ENCODE measurements at regions not wholly inside any gene's neighbourhood (a gene's known extent, or its start where the extent isn't known, plus 50 kb on each side); places are given as distances from the start of the nearest gene placed in this dataset.

DNA sequence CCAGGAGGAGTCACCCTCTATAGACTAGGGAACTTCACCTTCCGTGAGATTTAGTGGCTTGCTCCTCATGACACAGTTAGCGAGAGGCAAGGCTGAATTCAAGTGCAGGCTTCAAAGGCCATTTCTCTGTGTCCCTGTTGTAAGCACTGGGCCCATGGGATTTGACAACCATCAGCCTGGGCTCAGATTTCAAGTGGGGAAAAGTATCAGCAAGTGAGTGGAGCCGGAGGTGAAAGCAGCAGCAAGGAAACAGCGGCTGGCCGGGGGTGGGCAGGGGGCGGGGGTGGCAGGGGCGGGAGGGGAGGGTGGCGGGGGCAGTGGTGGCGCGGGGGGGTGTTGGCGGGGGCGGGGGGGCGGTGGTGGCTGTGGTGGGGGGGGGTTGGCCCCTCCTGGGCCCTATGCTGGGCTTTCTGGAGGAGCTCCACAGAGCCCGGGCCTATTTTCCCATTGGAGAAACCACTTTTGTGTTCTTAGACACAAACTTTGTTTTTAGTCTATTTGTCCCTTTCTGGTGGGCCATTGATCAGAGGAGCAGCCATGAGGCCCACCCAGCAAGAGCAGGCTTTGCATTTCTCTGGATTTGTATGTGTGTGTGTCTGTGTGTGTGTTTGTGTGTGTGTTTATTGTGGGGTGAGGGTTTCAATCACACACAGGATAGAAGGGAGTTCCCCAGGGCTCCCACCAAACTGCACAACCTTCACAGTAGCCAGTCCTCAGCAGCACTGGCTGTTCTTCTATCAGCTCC lies 165.4 kb upstream of the RAI14 start:
- DNase-seq, result no peak
- in situ Hi-C loops (cut with HindIII; ENCODE audit: low pct_ligation_motif_present, low pct_unique_long_range_greater_than_20kb, low sequenced_read_pairs), result no loop called here

DNA sequence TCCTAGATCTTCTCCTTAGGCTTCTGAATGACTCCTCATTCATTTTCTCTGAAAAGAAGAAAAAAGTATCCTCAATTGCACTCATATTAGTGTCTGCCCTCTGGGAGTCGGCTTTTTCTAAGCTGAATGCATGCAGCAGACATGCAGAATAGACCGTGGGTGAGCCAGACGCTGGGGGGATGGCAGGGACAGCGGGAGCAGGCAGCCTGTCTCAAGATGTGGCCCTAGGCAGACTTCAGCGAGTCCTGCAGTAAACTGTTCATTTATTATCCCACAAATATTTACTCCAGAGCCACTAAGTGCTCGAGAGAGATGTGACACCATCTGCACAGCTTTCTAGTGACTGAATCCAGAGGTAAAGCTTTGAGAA lies 164.9 kb upstream of the RAI14 start:
- in situ Hi-C loops (cut with HindIII; ENCODE audit: low pct_ligation_motif_present, low pct_unique_long_range_greater_than_20kb, low sequenced_read_pairs), result no loop called here
- no peak for DNase-seq

DNA sequence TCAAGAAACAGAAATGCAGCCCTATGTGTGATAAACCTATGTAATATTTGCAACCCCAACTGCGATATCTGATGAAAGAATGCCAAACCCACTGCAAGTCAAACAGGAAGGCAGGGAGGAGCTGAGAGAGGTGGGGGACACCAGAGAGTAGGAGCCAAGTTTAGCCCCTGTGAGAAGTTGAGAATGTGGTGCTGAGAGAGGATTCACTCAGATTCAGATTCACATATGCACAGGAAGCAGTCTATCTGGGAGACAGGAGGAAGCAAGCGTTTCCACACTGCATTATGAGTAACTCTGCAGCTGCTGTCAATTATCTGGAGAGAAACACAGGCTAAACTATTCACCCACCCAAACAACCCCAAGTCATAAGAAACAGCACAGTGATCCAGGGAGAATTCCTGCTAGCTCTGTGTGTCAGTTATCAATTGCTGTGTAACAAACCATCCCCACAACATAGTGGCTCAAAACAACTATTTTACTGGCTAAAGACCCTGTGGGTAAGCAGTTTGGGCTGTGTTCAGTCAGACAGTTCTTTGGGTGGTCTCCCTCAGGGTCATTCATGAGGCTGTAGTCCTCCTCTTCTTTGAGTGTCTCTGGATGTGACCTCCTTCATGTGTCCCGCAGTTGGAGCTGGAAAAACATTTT lies 161.9 kb upstream of the RAI14 start:
- DNase-seq, result no peak
- in situ Hi-C loops (cut with HindIII; ENCODE audit: low pct_ligation_motif_present, low pct_unique_long_range_greater_than_20kb, low sequenced_read_pairs), result no loop called here

DNA sequence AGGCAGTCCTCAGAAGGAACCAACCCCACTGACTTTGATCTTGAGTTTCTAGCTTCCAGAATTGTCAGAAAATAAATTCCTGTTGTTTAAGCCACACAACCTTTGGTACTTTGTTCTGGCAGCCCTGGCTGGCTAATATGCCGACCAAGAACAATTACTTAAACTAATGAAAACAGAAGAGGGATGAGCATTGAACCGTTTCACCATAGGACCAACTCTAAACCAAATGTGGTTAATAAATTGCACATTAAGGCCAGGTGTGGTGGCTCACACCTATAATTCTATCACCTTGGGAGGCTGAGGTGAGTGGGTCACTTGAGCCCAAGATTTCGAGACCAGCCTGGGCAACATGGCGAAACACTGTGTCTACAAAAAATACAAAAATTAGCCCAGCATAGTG lies 160.9 kb upstream of the RAI14 start:
- in situ Hi-C loops (cut with HindIII; ENCODE audit: low pct_ligation_motif_present, low pct_unique_long_range_greater_than_20kb, low sequenced_read_pairs), result no loop called here
- DNase-seq, result no peak

DNA sequence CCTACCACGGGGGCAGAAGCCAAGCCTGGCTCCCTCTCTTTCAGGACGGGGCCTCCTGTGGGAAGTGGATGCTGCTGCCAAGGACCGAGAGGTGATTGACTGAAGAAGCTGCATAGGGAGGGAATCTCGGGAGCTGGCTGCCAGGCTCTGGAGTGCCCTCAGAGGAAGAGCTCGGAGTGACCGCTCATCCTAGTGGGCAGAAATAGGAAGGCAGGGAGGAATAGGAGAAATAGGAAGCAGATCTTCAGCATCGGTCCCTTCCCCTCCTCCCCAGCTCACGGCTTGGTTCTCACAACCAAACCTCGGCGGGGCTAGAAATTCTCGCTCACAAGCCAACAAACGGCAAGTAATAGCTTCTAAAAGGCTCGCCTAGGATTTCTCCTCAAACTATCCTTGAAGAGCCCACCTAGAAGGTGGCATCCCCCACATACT lies 159.9 kb upstream of the RAI14 start:
- DNase-seq, result no peak
- in situ Hi-C loops (cut with HindIII; ENCODE audit: low pct_ligation_motif_present, low pct_unique_long_range_greater_than_20kb, low sequenced_read_pairs), result no loop called here

DNA sequence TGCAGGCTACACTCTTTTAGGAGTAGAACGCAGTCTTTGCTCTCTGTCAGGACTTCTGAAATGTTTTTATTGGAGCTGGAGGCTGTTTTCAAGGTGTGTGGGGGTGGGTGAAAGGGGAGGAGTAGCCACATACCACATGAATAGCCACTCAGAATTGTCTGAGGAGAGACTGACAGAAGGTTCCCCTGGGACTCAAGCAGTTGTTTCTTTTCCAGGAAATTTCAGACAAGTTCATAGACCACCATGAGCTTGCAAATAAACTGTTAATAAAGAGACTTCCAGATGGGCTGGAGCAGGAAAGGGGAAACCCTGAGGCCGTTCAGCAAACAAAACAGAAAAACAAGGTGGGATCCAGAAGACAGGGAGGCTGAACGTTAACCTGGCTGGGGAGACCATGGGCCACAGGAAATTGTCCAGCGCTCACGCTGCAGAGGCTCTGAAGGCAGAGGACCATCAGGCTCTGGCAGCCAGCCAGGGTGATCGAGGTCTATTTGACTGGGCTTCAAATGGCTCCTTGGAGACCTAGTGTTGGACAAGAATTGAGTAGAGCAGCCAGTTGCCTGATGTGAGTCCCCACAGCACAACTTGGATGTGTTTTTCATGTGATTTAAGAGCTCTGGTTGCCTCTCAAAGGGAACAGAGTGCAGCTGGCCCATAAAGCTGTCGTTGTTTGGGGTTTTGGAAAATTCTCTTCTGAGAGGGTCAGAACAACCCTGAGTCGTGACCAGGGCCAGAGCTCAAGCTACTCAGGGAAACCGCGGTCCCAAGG lies 159.2 kb upstream of the RAI14 start:
- in situ Hi-C loops (cut with HindIII; ENCODE audit: low pct_ligation_motif_present, low pct_unique_long_range_greater_than_20kb, low sequenced_read_pairs), result no loop called here
- no peak for DNase-seq

DNA sequence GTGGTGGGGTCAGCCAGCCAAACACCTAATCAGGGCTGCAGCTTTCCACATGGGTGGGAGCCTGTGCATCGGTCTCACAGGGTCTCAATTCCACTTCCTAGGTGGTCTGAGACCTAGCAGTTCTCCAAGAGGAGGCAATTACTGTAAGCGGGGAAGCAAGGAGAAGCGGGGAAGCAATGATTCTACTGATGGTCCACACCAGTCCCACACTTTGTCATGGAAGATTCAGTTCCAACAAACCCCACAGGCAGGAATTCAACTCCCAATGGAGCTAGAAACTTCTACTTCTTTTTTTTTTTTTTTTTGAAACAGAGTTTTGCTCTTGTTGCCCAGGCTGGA lies 158.7 kb upstream of the RAI14 start:
- in situ Hi-C loops (cut with HindIII; ENCODE audit: low pct_ligation_motif_present, low pct_unique_long_range_greater_than_20kb, low sequenced_read_pairs), result no loop called here
- DNase-seq, result no peak

DNA sequence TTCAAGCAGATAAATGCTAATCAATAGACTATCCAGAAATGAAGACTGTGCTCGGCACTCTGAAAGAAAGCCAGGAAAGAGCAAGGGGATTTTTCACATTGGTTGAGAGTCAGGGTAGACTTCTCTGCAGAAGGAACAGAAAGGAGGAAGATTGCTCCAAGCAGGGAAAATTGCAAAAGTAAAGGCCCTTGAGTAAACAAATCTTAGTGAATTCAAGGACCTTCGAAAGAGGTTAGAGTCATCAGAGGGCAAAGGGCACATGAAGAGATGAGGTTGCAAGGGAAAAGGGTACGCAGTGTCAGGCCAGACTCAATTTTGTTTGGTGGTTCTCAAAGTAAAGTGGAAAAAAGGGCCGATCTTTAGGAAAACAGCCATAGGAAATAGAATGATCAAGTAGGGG lies 157.6 kb upstream of the RAI14 start:
- DNase-seq, result no peak
- in situ Hi-C loops (cut with HindIII; ENCODE audit: low pct_ligation_motif_present, low pct_unique_long_range_greater_than_20kb, low sequenced_read_pairs), result no loop called here

DNA sequence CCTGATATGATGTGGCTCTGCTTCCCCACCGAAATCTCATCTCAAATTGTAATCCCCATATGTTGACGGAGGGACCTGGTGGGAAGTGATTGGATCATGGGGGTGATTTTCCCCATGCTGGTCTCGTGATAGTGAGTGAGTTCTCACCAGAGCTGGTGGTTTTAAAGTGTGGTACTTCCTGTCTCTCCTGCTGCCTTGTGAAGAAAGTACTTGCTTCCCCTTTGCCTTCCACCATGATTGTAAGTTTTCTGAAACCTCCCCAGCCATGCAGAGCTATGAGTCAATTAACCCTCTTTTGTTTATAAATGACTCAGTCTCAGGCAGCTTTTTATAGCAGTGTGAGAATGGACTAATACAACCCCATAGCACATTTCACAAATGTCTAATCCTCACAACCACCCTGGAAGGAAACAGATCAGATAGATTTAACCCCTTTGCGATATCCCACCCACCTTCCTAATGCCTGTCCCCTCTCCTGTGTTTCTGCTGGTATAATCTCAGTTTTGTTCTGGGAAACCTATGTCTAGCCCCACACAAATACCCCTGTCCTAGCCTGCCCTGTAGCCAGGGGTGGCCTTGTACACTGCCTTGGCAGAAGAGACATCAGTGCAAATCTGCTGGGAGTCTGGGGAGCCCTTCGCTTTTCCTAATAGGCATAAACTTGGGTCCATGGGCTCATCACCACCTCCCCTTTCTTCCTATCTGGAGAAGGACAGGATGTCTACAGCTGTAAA lies 157.0 kb upstream of the RAI14 start:
- in situ Hi-C loops (cut with HindIII; ENCODE audit: low pct_ligation_motif_present, low pct_unique_long_range_greater_than_20kb, low sequenced_read_pairs), result no loop called here
- peak; percentile 43 for DNase-seq

DNA sequence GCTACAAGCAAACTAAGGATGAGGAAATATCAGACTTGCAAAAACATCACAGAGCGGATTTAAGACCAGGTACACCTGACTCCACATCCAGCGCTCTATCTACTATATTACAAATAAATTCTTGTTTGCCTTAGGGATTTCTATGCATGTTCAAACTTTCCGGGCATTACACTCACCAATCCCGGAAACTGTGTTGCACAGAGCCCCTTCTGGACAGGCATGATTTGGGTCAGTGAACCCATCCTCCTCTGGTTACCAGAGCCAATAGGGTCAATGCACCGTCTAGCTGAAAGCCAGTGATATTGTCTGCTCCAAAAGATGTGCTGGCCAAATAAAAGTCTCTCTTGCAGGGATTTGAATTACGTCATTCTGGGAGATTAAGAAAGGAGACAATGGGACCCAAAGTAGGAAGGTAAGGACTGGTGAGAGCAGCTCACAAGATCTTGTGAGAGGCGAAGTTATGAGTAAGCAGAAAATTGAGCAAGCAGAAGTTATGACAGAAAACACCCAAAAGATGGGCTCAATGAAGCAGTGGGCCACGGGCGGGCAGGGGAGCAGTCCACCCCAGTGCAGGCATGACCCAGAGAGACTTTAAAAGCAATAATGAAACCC lies 155.8 kb upstream of the RAI14 start:
- in situ Hi-C loops (cut with HindIII; ENCODE audit: low pct_ligation_motif_present, low pct_unique_long_range_greater_than_20kb, low sequenced_read_pairs), result no loop called here
- DNase-seq, result no peak

DNA sequence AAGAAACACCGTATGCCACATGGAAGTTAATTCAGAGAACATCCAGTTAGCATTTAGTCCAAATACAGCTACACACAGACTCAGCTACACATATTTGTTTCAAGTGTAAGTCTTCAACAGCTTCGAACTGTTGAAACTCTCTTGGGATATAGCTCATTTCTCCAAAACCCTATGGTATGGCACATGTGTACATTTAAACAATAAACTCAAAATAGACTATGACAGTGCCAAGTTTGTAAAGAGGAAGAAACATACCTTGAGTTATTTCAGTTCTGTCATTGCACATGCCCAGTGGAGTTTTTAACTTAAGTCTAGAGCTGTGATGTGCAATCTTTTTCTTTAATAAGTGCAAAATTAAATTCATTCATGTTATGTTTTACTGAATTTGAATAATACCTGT lies 155.1 kb upstream of the RAI14 start:
- in situ Hi-C loops (cut with HindIII; ENCODE audit: low pct_ligation_motif_present, low pct_unique_long_range_greater_than_20kb, low sequenced_read_pairs), result no loop called here
- DNase-seq, result no peak

DNA sequence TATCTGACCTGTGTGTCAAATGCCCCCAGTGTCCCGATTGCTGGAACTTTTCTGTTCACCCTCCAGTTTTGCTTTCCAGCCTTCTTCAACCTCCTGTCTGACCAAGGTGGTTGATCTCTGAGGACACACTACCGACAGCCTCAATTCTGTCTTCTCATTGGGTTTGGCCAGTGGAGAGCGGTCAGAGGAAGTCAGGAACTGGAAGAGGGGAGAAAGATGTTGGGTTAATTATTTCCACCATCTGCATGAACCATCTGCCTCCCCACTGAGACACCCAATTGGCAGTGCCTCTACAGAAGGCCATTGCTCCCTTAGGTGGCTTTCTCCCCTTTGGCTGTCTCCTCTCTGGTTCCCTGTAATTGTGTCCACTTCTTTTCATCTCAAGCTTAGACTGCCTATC lies 154.3 kb upstream of the RAI14 start:
- in situ Hi-C loops (cut with HindIII; ENCODE audit: low pct_ligation_motif_present, low pct_unique_long_range_greater_than_20kb, low sequenced_read_pairs), result no loop called here
- DNase-seq, result peak; percentile 76

DNA sequence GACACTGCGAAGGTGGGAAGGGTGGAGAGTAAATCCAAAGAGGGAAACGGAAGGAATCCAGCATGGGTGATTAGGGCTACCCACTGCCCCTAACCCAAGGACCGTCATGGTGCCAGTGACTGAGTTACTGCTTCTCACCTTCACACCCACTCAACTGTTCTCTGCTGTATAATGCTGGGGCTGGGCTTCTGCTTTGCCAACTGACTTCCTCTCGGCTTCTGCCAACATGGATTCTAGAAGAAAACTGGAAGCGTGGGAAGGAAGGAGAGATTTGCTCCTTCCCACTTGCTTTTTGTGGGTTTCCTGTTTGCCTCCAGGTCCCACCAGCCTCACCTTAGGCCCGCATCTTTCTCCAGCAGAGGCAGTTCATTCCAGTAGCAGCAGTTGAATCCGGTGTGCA lies 153.5 kb upstream of the RAI14 start:
- in situ Hi-C loops (cut with HindIII; ENCODE audit: low pct_ligation_motif_present, low pct_unique_long_range_greater_than_20kb, low sequenced_read_pairs), result no loop called here
- no peak for DNase-seq

DNA sequence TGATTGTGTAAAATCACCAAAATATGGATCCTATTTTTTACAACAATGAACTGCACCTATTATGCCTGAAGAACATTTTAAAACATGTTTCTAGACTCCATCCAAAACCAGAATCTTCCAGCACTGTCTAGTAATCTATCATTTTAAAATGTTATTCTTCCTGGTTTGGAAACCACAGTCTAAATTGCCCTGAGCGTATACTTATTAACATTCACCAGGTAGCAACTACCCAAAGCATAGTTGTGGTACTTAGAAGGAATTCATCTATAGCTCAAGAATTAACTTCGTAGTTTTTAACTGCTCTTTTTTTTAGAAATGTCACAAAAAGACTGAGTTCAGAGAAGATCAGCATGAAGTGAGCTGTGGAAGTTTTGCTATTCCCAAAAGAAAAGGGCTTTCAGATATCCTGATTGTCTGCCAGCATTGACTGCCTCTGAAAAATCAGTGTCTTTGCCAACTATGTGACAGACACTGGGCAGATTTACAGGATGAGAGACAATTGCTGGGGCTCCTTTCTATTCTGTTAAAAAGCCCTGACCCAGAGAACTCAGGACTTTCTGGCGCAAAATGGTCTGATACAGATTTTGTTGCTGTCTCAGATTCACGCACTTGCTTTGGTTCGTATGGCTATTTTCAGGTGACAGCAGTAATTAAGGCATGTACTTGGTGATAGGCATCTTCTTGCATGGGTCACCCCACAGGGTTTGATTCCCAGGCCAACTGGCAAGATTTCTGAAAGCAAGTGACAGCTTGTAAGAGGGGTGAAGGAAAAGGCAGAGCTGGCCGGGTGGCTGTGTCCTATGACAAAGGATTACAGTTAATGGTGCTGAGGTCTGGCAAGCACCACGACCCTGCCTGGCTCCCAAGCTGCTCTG lies 152.5 kb upstream of the RAI14 start:
- in situ Hi-C loops (cut with HindIII; ENCODE audit: low pct_ligation_motif_present, low pct_unique_long_range_greater_than_20kb, low sequenced_read_pairs), result no loop called here

DNA sequence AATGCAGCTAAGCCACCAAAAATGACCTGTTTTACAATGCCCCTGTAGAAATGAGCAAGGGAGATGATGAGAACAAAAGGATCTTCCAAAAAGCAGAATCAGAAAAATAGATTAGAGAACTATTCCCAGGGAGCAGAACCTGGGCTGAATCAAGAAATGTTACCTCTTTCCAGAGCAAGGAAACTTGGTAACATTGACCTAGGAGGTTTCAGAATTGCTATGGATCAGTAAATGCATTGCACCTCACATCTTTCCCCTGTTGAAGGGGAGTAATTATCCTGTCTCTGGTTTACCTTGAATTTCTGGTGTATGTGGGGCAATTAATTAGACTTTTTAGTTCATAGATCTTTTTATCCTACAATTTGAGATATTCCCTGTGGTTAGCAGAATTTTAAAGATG lies 151.2 kb upstream of the RAI14 start:
- no peak for DNase-seq
- in situ Hi-C loops (cut with HindIII; ENCODE audit: low pct_ligation_motif_present, low pct_unique_long_range_greater_than_20kb, low sequenced_read_pairs), result no loop called here

More for the DNA sequence above, 152.5 kb upstream of the RAI14 start:
- no peak for DNase-seq

DNA sequence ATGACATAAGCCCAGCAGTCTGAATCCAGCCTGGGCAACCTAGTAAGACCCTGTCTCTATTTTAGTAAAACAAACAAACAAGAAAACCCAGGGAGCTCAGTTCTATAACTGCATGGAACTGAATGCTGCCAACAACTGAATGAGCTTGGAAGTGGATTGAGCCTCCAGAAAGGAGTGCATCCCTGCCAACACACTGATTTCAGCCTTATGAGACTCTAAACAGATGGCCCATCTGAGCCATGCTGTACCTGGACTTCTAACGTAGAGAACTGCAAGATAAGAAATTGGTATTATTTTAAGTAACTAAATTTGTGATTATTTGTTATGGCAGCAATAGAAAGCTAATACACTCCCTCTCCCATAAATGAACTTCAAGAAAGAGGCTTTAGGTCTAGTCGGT lies 150.4 kb upstream of the RAI14 start:
- no peak for DNase-seq

DNA sequence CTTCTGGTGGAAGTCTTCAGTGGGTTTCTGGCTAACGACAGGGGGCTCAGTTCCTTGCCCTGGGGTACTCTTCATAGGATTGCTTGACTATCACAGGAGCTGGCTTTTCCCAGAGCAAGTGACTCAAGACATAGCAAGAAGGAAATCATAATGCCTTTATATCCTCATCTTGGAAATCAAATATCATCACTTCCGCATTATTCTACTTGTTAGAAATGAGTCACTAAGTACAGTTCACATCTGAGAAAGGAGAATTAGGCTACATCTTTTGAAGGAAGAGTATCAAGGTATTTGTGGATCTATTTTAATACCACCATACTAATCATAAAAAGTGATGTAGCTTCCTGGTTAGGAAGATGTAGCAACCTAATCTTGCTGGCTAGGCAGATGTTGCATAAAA lies 148.2 kb upstream of the RAI14 start:
- no peak for DNase-seq
- in situ Hi-C loops (cut with HindIII; ENCODE audit: low pct_ligation_motif_present, low pct_unique_long_range_greater_than_20kb, low sequenced_read_pairs), result no loop called here

More for the DNA sequence above, 150.4 kb upstream of the RAI14 start:
- in situ Hi-C loops (cut with HindIII; ENCODE audit: low pct_ligation_motif_present, low pct_unique_long_range_greater_than_20kb, low sequenced_read_pairs), result no loop called here

DNA sequence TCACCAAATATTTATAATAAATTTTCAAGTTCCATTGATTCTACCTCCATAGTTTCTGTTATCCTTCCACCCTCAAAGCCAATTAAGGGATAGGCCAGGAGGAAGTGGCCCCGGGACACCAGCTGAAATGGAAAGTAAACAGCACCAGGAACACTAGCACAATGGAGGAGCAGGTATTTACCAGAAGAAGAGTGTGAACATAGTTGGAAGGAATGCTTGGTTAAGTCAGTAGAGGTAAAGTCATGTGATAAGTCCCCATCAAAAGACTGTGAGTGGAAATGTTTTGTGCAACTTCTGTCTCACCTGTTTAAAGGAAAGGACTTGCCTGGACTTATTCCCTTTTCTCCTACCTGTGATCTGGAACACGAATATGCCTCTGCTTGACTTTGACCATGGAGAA lies 146.7 kb upstream of the RAI14 start:
- DNase-seq, result no peak
- in situ Hi-C loops (cut with HindIII; ENCODE audit: low pct_ligation_motif_present, low pct_unique_long_range_greater_than_20kb, low sequenced_read_pairs), result no loop called here

All from ACHN (cell line).